Vagina (tissue), 2 donors: ENCODE measurements at regions not wholly inside any gene's neighbourhood (a gene's known extent, or its start where the extent isn't known, plus 50 kb on each side); places are given as distances from the start of the nearest gene placed in this dataset.

Experiments
- CTCF ChIP-seq, 3 experiments: fragments of 450-650 bp in 2 of 3; fragments of 200-600 bp in 1 of 3; sonication (generic) in 1 of 3; IDR thresholded peaks; one replicate each; pipeline ENCODE4 v1.5.1; 2017 to 2019; ENCODE audit warnings: antibody characterized with exemption in 3 of 3, mild to moderate bottlenecking in 2 of 3, moderate library complexity in 2 of 3
- POLR2AphosphoS5 ChIP-seq, 2 donors: sonication (generic); formaldehyde crosslinking; IDR thresholded peaks; one replicate each; pipeline ENCODE4 v1.9.0; 2017; ENCODE audit warnings: antibody characterized with exemption in 2 of 2, mild to moderate bottlenecking in 2 of 2, low read depth in 1 of 2; ENCODE audit not compliant: insufficient read depth in 1 of 2

GRCh38 chr3:23645533-23646183 lies 160.1 kb upstream of the UBE2E1 start:
- TF ChIP-seq CTCF (IDR thresholded peaks at IDR 0.05) (no peak), POLR2AphosphoS5 (IDR thresholded peaks at IDR 0.05; ENCODE audit: insufficient read depth in 1 of 2, low read depth in 1 of 2) (no peak)
